ENCODE measurements at regions not wholly inside any gene's neighbourhood (a gene's known extent, or its start where the extent isn't known, plus 50 kb on each side); places are given as distances from the start of the nearest gene placed in this dataset.

- TF ChIP-seq ETS1 (conservative IDR thresholded peaks at IDR 0.05; ENCODE audit: control insufficient read depth, low read depth, low read length), result no peak
- no peak for TF ChIP-seq ZNF584 (CRISPR knock-in tag; IDR thresholded peaks at IDR 0.05; ENCODE audit: low read depth)
- TF ChIP-seq ZNF77 (CRISPR knock-in tag; IDR thresholded peaks at IDR 0.05), result no peak
- TF ChIP-seq RB1 (IDR thresholded peaks at IDR 0.05; ENCODE audit: low read depth), result no peak
- no peak for TF ChIP-seq ZNF431 (CRISPR knock-in tag; IDR thresholded peaks at IDR 0.05)
- TF ChIP-seq TSC22D4 (tag; IDR thresholded peaks at IDR 0.05), result no peak
- no peak for TF ChIP-seq E2F6 (IDR thresholded peaks at IDR 0.05; ENCODE audit: borderline replicate concordance in 1 of 2, extremely low read depth in 1 of 2, insufficient read depth in 1 of 2, insufficient read length in 1 of 2, low read depth in 1 of 2, low read length in 1 of 2, poor library complexity in 1 of 2, severe bottlenecking in 1 of 2)
Observed at GRCh38 chr5:17114715-17115599, 102.5 kb upstream of the BASP1 start (continued).

GRCh38 chr5:17115855-17116254, 101.6 kb upstream of the BASP1 start:
- no peaks in the 10 kb centered on the region for H3K36me3 ChIP-seq (ENCODE audit: control insufficient read depth, insufficient read depth, low read length)
- no peak overlapping the region; the same call in 1 of the 2 replicates for H2AFZ ChIP-seq (ENCODE audit: low read depth, low read length)
- FAIRE-seq, result no peak
- no peak overlapping the region for H3K9ac ChIP-seq (ENCODE audit: insufficient read depth in 1 of 2, low read depth in 2 of 2, low read length in 2 of 2)
- intact Hi-C loops (cut with micrococcal nuclease), result no loop called here
- POLR2A ChIA-PET, result interaction anchor here (0.6 kb wide), 1 partner anchor 340 kb away, joined by 3 read pairs; no protein-coding TSS in a partner anchor
- H3K9me1 ChIP-seq (ENCODE audit: control insufficient read depth, insufficient read depth, low read length), result no peaks in the 10 kb centered on the region
- in situ Hi-C loops (cut with MboI), result no loop called here
- H3K4me3 ChIP-seq, result no peak overlapping the region
- H3K79me2 ChIP-seq (ENCODE audit: control insufficient read depth, insufficient read depth, low read length), result no peaks in the 10 kb centered on the region
- no peak overlapping the region for H3K4me2 ChIP-seq (ENCODE audit: insufficient read depth, low read length)
- no peak overlapping the region for H3K27ac ChIP-seq (ENCODE audit: extremely low read depth, low read depth, low read length)
- no peaks in the 10 kb centered on the region for H3K27me3 ChIP-seq (ENCODE audit: control insufficient read depth in 2 of 2, insufficient read depth in 2 of 2, low read length in 2 of 2)
- no TSS peak for BruUV-seq (replicated peaks)
- WGBS (ENCODE audit: insufficient coverage, low coverage, missing lambda C conversion rate), result 10% methylated on average over 3 of the region's 3 CpGs
- H3K4me1 ChIP-seq (replicated peaks in 1 of 2; ENCODE audit: control insufficient read depth in 2 of 2, insufficient read depth in 2 of 2, low read length in 2 of 2), result no peaks in the 10 kb centered on the region; a peak in 1 of 5 replicates
- no peaks in the 10 kb centered on the region for H4K20me1 ChIP-seq (replicated peaks; ENCODE audit: control insufficient read depth, insufficient read depth, low read length)
- CTCF ChIA-PET (ENCODE audit: low intra/inter-chr PET ratio), result no interaction called here
- no peak for ATAC-seq
- no peaks in the 10 kb centered on the region for H3K9me3 ChIP-seq (replicated peaks; ENCODE audit: control insufficient read depth, insufficient read depth, low read depth, low read length)
- no peak for DNase-seq (ENCODE audit: extremely low read depth in 1 of 4, low spot score in 3 of 4)
- no peak for TF ChIP-seq CHAMP1 (IDR thresholded peaks at IDR 0.05)
- TF ChIP-seq PHF8 (IDR thresholded peaks at IDR 0.05; ENCODE audit: borderline replicate concordance, low read length), result no peak
- no peak for TF ChIP-seq ZKSCAN3 (CRISPR knock-in tag; IDR thresholded peaks at IDR 0.05)
- no peak for TF ChIP-seq RNF219 (CRISPR knock-in tag; IDR thresholded peaks at IDR 0.05)
- no peak for TF ChIP-seq ZNF551 (CRISPR knock-in tag; IDR thresholded peaks at IDR 0.05)
